Esophagus (tissue), 2 donors: ENCODE measurements at regions not wholly inside any gene's neighbourhood (a gene's known extent, or its start where the extent isn't known, plus 50 kb on each side); places are given as distances from the start of the nearest gene placed in this dataset.

ENCODE experiments used
- H3K27ac ChIP-seq, 2 donors: one replicate each; pipeline ENCODE4 v1.5.1; 2013; ENCODE audit warnings: low read depth in 2 of 2, mild to moderate bottlenecking in 2 of 2, inconsistent platforms in 1 of 2, low read length in 1 of 2, moderate library complexity in 1 of 2
- H3K27me3 ChIP-seq, 2 donors: one replicate each; pipeline ENCODE4 v1.6.1; 2013; ENCODE audit warnings: low read length in 2 of 2, control low read depth in 1 of 2, mild to moderate bottlenecking in 1 of 2; ENCODE audit not compliant: insufficient read depth in 2 of 2, control insufficient read depth in 1 of 2
- H3K36me3 ChIP-seq, 2 donors: one replicate each; pipeline ENCODE4 v1.6.1; 2013; ENCODE audit warnings: low read length in 1 of 2; ENCODE audit not compliant: control insufficient read depth in 2 of 2, insufficient read depth in 2 of 2
- H3K4me1 ChIP-seq, 2 donors: one replicate each; pipeline ENCODE4 v1.6.1; 2013; ENCODE audit warnings: low read length in 1 of 2; ENCODE audit not compliant: control insufficient read depth in 2 of 2, insufficient read depth in 2 of 2
- H3K4me3 ChIP-seq, 2 donors: one replicate each; pipeline ENCODE4 v1.5.1; 2013; ENCODE audit warnings: low read length in 2 of 2, mild to moderate bottlenecking in 2 of 2, low read depth in 1 of 2, moderate library complexity in 1 of 2
- H3K9me3 ChIP-seq, 2 donors: one replicate each; pipeline ENCODE4 v1.6.1; 2013; ENCODE audit warnings: mild to moderate bottlenecking in 2 of 2, low read depth in 1 of 2, low read length in 1 of 2, moderate library complexity in 1 of 2; ENCODE audit not compliant: control insufficient read depth in 2 of 2, insufficient read depth in 1 of 2
- WGBS, 2 donors: extraction: QIAGEN DNeasy Blood & Tissue Kit; methylation state at CpG; one replicate each; pipeline ENCODE4 v1.1.7; 2013; 5-methylcytosine and 5-hydroxymethylcytosine counted together
- donor health status: healthy with polysubstance abuse.
- donor health status: Bipolar disorder and iron deficiency.

GRCh38 chr2:150859877-150860276 is 372.4 kb upstream of the RND3 start:
- H3K27ac ChIP-seq = peak overlapping the region in 1 of 2 donors; percentile 42
- H3K4me1 ChIP-seq = no peaks in the 10 kb centered on the region
- H3K4me3 ChIP-seq = no peak overlapping the region
- no peaks in the 10 kb centered on the region for H3K9me3 ChIP-seq
- no peaks in the 10 kb centered on the region for H3K27me3 ChIP-seq
- no peaks in the 10 kb centered on the region for H3K36me3 ChIP-seq

- no peaks in the 10 kb centered on the region for H3K4me1 ChIP-seq
- no peak overlapping the region for H3K4me3 ChIP-seq
- H3K27ac ChIP-seq = no peak overlapping the region
- 68 to 82% methylated on average over 1 of the region's 1 CpG for WGBS, 2 donors
- H3K27me3 ChIP-seq = no peaks in the 10 kb centered on the region
- no peaks in the 10 kb centered on the region for H3K36me3 ChIP-seq
- no peaks in the 10 kb centered on the region for H3K9me3 ChIP-seq
Measured at GRCh38 chr2:150859162-150859561, 371.7 kb upstream of the RND3 start.

- Histone ChIP-seq H3K9me3 (no peaks in the 10 kb centered on the region), H3K36me3 (no peaks in the 10 kb centered on the region), H3K4me3 (no peak overlapping the region), H3K4me1 (no peaks in the 10 kb centered on the region), H3K27ac (no peak overlapping the region), H3K27me3 (no peaks in the 10 kb centered on the region)
- WGBS, 2 donors = 86 to 88% methylated on average over 5 of the region's 5 CpGs
Measured at GRCh38 chr2:150858382-150858781, 370.9 kb upstream of the RND3 start.

- no peaks in the 10 kb centered on the region for H3K27me3 ChIP-seq
- no peak overlapping the region for H3K27ac ChIP-seq
- no peak overlapping the region for H3K4me3 ChIP-seq
- H3K9me3 ChIP-seq = no peaks in the 10 kb centered on the region
- H3K36me3 ChIP-seq = no peaks in the 10 kb centered on the region
- no peaks in the 10 kb centered on the region for H3K4me1 ChIP-seq
- 45 to 69% methylated on average over 1 of the region's 1 CpG for WGBS, 2 donors
Measured at GRCh38 chr2:150856596-150857281, 369.3 kb upstream of the RND3 start.

GRCh38 chr2:150853263-150853662 is 365.8 kb upstream of the RND3 start:
- 58 to 64% methylated on average over 2 of the region's 2 CpGs for WGBS, 2 donors
- Histone ChIP-seq H3K27ac (no peak overlapping the region), H3K27me3 (no peaks in the 10 kb centered on the region), H3K36me3 (no peaks in the 10 kb centered on the region), H3K9me3 (peaks cover 0 to 5% of the 10 kb centered on the region in 2 donors), H3K4me1 (no peaks in the 10 kb centered on the region), H3K4me3 (no peak overlapping the region)

GRCh38 chr2:150850641-150851040 is 363.2 kb upstream of the RND3 start:
- H3K27me3 ChIP-seq = no peaks in the 10 kb centered on the region
- peaks cover 0 to 5% of the 10 kb centered on the region in 2 donors for H3K9me3 ChIP-seq
- H3K4me3 ChIP-seq = no peak overlapping the region
- no peaks in the 10 kb centered on the region for H3K36me3 ChIP-seq
- no peaks in the 10 kb centered on the region for H3K4me1 ChIP-seq
- H3K27ac ChIP-seq = no peak overlapping the region

GRCh38 chr2:150847578-150847977 is 360.1 kb upstream of the RND3 start:
- H3K4me3 ChIP-seq = no peak overlapping the region
- H3K4me1 ChIP-seq = no peaks in the 10 kb centered on the region
- 55 to 59% methylated on average over 3 of the region's 3 CpGs for WGBS, 2 donors
- H3K27ac ChIP-seq = no peak overlapping the region
- peaks cover 0 to 5% of the 10 kb centered on the region in 2 donors for H3K9me3 ChIP-seq
- H3K36me3 ChIP-seq = no peaks in the 10 kb centered on the region
- H3K27me3 ChIP-seq = no peaks in the 10 kb centered on the region

- no peaks in the 10 kb centered on the region for H3K27me3 ChIP-seq
- 70% methylated on average over 1 of the region's 1 CpG for WGBS, 2 donors
- no peak overlapping the region for H3K4me3 ChIP-seq
- peaks cover 0 to 5% of the 10 kb centered on the region in 2 donors for H3K9me3 ChIP-seq
- no peaks in the 10 kb centered on the region for H3K36me3 ChIP-seq
- no peak overlapping the region for H3K27ac ChIP-seq
- no peaks in the 10 kb centered on the region for H3K4me1 ChIP-seq
Measured at GRCh38 chr2:150846691-150847090, 359.2 kb upstream of the RND3 start.

GRCh38 chr2:150832686-150833085 is 345.2 kb upstream of the RND3 start:
- no peak overlapping the region for H3K27ac ChIP-seq
- no peaks in the 10 kb centered on the region for H3K36me3 ChIP-seq
- WGBS, 2 donors = 68 to 75% methylated on average over 2 of the region's 2 CpGs
- no peaks in the 10 kb centered on the region for H3K9me3 ChIP-seq
- no peak overlapping the region for H3K4me3 ChIP-seq
- no peaks in the 10 kb centered on the region for H3K4me1 ChIP-seq
- H3K27me3 ChIP-seq = no peaks in the 10 kb centered on the region

GRCh38 chr2:150824118-150824517 is 336.7 kb upstream of the RND3 start:
- no peaks in the 10 kb centered on the region for H3K9me3 ChIP-seq
- 0 to 22% methylated on average over 1 of the region's 1 CpG for WGBS, 2 donors
- peaks cover 0 to 3% of the 10 kb centered on the region in 2 donors for H3K36me3 ChIP-seq
- H3K4me3 ChIP-seq = no peak overlapping the region
- H3K27ac ChIP-seq = no peak overlapping the region
- H3K4me1 ChIP-seq = no peaks in the 10 kb centered on the region
- H3K27me3 ChIP-seq = no peaks in the 10 kb centered on the region
